ENCODE measurements at regions not wholly inside any gene's neighbourhood (a gene's known extent, or its start where the extent isn't known, plus 50 kb on each side); places are given as distances from the start of the nearest gene placed in this dataset.

GRCh38 chr10:6925146-6925545 lies 345.1 kb upstream of the PRKCQ start:
- CTCF ChIA-PET (ENCODE audit: low intra/inter-chr PET ratio, low total read pairs) = no interaction called here
- no peaks in the 10 kb centered on the region for H3K27me3 ChIP-seq (ENCODE audit: control insufficient read depth in 1 of 2, insufficient read depth in 2 of 2, low read length in 2 of 2)
- H3K4me1 ChIP-seq (ENCODE audit: insufficient read depth, low read length) = no peaks in the 10 kb centered on the region
- WGBS (ENCODE audit: low lambda C conversion rate) = 0% methylated on average over 2 of the region's 2 CpGs
- H2AFZ ChIP-seq (ENCODE audit: low read length) = no peak overlapping the region
- no peak overlapping the region for H3K4me2 ChIP-seq (ENCODE audit: low read depth, low read length)
- no peak overlapping the region for H3K9ac ChIP-seq (ENCODE audit: insufficient read depth, low read depth, low read length)
- no peak for DNase-seq (ENCODE audit: low spot score)
- ATAC-seq = no peak
- POLR2A ChIA-PET = no interaction called here
- no peak overlapping the region for H3K27ac ChIP-seq (ENCODE audit: extremely low read length, insufficient read depth, low read length)
- no peaks in the 10 kb centered on the region for H4K20me1 ChIP-seq (ENCODE audit: insufficient read depth, low read length)
- in situ Hi-C loops (cut with HindIII; ENCODE audit: extremely low pct_ligation_motif_present, low pct_unique_long_range_greater_than_20kb) (no loop called here), intact Hi-C loops (cut with micrococcal nuclease; ENCODE audit: unreplicated experiment) (no loop called here)
- H3K79me2 ChIP-seq (ENCODE audit: insufficient read depth, low read length) = no peaks in the 10 kb centered on the region
- no peaks in the 10 kb centered on the region for H3K9me3 ChIP-seq (ENCODE audit: low read length)
- BruUV-seq (replicated peaks) = no TSS peak
- H3K36me3 ChIP-seq (replicated peaks in 1 of 2; ENCODE audit: control insufficient read depth in 1 of 2, insufficient read depth in 2 of 2, low read length in 2 of 2) = no peaks in the 10 kb centered on the region
- no peak overlapping the region for H3K4me3 ChIP-seq (replicated peaks in 1 of 3; ENCODE audit: insufficient read depth in 1 of 3, low read depth in 2 of 3, low read length in 3 of 3)
- no peak for FAIRE-seq
- no peak for TF ChIP-seq SIN3A (IDR thresholded peaks at IDR 0.05; ENCODE audit: borderline replicate concordance, low read depth, low read length)
- no peak for TF ChIP-seq ZNF318 (CRISPR knock-in tag; IDR thresholded peaks at IDR 0.05)
- no peak for TF ChIP-seq KDM5A (IDR thresholded peaks at IDR 0.05; ENCODE audit: borderline replicate concordance, low read length)
- TF ChIP-seq HMGXB4 (CRISPR knock-in tag; IDR thresholded peaks at IDR 0.05; ENCODE audit: borderline replicate concordance in 1 of 2, low read depth in 1 of 2) = no peak
- TF ChIP-seq NFE2 (CRISPR knock-in tag; IDR thresholded peaks at IDR 0.05) = no peak
- TF ChIP-seq MZF1 (CRISPR knock-in tag; IDR thresholded peaks at IDR 0.05; ENCODE audit: borderline replicate concordance) = no peak
- no peak for TF ChIP-seq KLF6 (CRISPR knock-in tag; IDR thresholded peaks at IDR 0.05)
- TF ChIP-seq ZSCAN31 (CRISPR knock-in tag; IDR thresholded peaks at IDR 0.05; ENCODE audit: low read depth) = no peak
- no peak for TF ChIP-seq ZFY (CRISPR knock-in tag; IDR thresholded peaks at IDR 0.05)
- no peak for TF ChIP-seq NR2F6 (IDR thresholded peaks at IDR 0.05)
- no peak for TF ChIP-seq NR2F6 (CRISPR knock-in tag; IDR thresholded peaks at IDR 0.05)
- TF ChIP-seq ZNF563 (CRISPR knock-in tag; IDR thresholded peaks at IDR 0.05) = no peak
- TF ChIP-seq, protein P1, sequence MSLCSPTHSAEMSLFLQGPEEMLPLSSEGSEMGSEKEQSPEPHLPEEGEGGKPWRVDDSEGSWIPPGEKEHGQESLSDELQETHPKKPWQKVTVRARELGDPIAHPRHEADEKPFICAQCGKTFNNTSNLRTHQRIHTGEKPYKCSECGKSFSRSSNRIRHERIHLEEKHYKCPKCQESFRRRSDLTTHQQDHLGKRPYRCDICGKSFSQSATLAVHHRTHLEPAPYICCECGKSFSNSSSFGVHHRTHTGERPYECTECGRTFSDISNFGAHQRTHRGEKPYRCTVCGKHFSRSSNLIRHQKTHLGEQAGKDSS (CRISPR knock-in tag; IDR thresholded peaks at IDR 0.05; ENCODE audit: borderline replicate concordance, low read depth) = no peak
- TF ChIP-seq FOXK2 (IDR thresholded peaks at IDR 0.05) = no peak
- TF ChIP-seq ZKSCAN5 (CRISPR knock-in tag; IDR thresholded peaks at IDR 0.05) = no peak
